ENCODE measurements at regions not wholly inside any gene's neighbourhood (a gene's known extent, or its start where the extent isn't known, plus 50 kb on each side); places are given as distances from the start of the nearest gene placed in this dataset.
"Not testable (repeated sequence)": the region's sequence is repeated elsewhere in the genome, so short reads cannot be mapped to it uniquely, and the experiment has no call there.

- TF ChIP-seq CTCF, BCL6B, ZNF501, ZFP37, ZNF416 (tag by site-specific recombination; IDR thresholded peaks at IDR 0.05): not testable (repeated sequence)
Measured at GRCh38 chr16:88258764-88259525, 123.8 kb upstream of the ZNF469 start.
